ENCODE measurements at regions not wholly inside any gene's neighbourhood (a gene's known extent, or its start where the extent isn't known, plus 50 kb on each side); places are given as distances from the start of the nearest gene placed in this dataset.

DNA sequence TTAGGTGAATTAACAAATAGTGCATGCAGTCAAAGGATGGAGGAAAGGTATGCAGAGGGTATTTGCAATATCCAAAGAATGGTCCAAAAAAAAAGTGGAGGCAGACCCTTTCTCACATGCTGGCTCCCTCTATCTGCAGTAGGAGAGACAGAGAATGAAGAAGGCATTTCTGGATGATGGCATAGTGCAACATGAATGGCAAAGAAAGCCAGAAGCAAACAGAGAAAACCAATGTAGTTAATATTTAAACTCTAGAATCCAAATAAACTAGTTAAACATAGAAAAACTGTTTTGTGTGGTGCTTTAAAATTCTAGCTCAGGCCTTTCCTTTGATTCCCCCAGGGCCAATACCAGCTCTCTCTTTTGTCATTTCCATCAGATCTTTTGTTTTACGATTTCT is 403.1 kb upstream of the WWC1 start:
- TF ChIP-seq, protein P1, sequence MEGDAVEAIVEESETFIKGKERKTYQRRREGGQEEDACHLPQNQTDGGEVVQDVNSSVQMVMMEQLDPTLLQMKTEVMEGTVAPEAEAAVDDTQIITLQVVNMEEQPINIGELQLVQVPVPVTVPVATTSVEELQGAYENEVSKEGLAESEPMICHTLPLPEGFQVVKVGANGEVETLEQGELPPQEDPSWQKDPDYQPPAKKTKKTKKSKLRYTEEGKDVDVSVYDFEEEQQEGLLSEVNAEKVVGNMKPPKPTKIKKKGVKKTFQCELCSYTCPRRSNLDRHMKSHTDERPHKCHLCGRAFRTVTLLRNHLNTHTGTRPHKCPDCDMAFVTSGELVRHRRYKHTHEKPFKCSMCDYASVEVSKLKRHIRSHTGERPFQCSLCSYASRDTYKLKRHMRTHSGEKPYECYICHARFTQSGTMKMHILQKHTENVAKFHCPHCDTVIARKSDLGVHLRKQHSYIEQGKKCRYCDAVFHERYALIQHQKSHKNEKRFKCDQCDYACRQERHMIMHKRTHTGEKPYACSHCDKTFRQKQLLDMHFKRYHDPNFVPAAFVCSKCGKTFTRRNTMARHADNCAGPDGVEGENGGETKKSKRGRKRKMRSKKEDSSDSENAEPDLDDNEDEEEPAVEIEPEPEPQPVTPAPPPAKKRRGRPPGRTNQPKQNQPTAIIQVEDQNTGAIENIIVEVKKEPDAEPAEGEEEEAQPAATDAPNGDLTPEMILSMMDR (IDR thresholded peaks at IDR 0.05), result no peak
- TF ChIP-seq POLR2A (IDR thresholded peaks at IDR 0.05), result no peak
